HEK293T (cell line): ENCODE measurements at regions not wholly inside any gene's neighbourhood (a gene's known extent, or its start where the extent isn't known, plus 50 kb on each side); places are given as distances from the start of the nearest gene placed in this dataset.

Experiments
- ARNT ChIP-seq: fragments of 450-650 bp; IDR thresholded peaks from 2 replicates; pipeline ENCODE4 v1.6.1; 2017; ENCODE audit warnings: mild to moderate bottlenecking
- BHLHE40 ChIP-seq: fragments of 450-650 bp; IDR thresholded peaks from 2 replicates; pipeline ENCODE4 v1.6.1; 2016; ENCODE audit warnings: mild to moderate bottlenecking, moderate library complexity, borderline replicate concordance
- FOXA1 ChIP-seq: fragments of 450-650 bp; IDR thresholded peaks from 2 replicates; pipeline ENCODE4 v1.6.1; 2016; ENCODE audit warnings: mild to moderate bottlenecking
- FOXK2 ChIP-seq: fragments of 450-650 bp; IDR thresholded peaks from 2 replicates; pipeline ENCODE4 v1.6.1; 2016; ENCODE audit warnings: mild to moderate bottlenecking
- FOXM1 ChIP-seq: fragments of 450-650 bp; IDR thresholded peaks from 2 replicates; pipeline ENCODE4 v1.6.1; 2017; ENCODE audit warnings: mild to moderate bottlenecking, borderline replicate concordance
- HDGF ChIP-seq: fragments of 450-650 bp; IDR thresholded peaks from 2 replicates; pipeline ENCODE4 v1.6.1; 2017; ENCODE audit warnings: antibody characterized with exemption, borderline replicate concordance
- NFRKB ChIP-seq: fragments of 450-650 bp; IDR thresholded peaks from 2 replicates; pipeline ENCODE4 v1.6.1; 2016; ENCODE audit warnings: mild to moderate bottlenecking, moderate library complexity
- SUZ12 ChIP-seq: fragments of 450-650 bp; IDR thresholded peaks from 2 replicates; pipeline ENCODE4 v1.6.1; 2016; ENCODE audit warnings: mild to moderate bottlenecking
- ZNF384 ChIP-seq: fragments of 450-650 bp; IDR thresholded peaks from 2 replicates; pipeline ENCODE4 v1.6.1; 2016
- TF ChIP-seq, protein P1 (sequence below): fragments of 450-650 bp; IDR thresholded peaks from 2 replicates; pipeline ENCODE4 v1.6.1; 2016

DNA sequence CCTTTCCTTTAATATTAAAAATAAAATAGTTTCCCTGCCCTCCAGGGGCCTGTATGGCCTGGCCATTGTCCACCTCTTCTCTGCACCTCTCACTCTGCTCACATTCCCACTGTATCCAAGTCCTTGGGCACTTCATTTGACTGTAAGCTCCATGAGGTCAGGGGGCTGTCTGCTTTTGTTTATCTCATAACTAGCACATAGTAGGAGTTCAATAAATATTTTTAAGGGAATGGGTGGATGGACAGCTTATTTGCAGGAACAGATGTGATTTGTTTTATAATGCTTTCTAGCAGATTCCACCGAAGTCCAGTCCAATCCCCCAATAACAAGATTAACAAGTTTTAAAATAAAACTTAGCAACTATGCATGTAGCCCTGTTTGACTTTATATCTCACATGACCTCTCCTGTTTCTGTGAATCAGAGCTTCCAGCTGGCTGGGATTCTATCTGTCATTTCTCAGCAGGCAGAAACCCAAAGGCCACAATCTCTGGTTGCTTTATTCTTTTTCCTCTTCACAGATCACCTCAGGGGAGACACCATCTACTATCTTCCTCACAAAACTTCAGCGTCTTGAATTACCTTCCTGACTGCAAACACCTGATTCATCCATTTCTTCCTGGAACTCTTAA, 123.0 kb upstream of the NR2F2 start:
- no peak for TF ChIP-seq ARNT
- TF ChIP-seq SUZ12 = no peak
- TF ChIP-seq FOXM1 = no peak
- TF ChIP-seq, protein P1, sequence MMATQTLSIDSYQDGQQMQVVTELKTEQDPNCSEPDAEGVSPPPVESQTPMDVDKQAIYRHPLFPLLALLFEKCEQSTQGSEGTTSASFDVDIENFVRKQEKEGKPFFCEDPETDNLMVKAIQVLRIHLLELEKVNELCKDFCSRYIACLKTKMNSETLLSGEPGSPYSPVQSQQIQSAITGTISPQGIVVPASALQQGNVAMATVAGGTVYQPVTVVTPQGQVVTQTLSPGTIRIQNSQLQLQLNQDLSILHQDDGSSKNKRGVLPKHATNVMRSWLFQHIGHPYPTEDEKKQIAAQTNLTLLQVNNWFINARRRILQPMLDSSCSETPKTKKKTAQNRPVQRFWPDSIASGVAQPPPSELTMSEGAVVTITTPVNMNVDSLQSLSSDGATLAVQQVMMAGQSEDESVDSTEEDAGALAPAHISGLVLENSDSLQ = no peak
- TF ChIP-seq BHLHE40 = no peak
- TF ChIP-seq NFRKB = no peak
- no peak for TF ChIP-seq ZNF384
- TF ChIP-seq FOXK2 = no peak
- TF ChIP-seq FOXA1 = no peak
- TF ChIP-seq HDGF = no peak
